ENCODE measurements at regions not wholly inside any gene's neighbourhood (a gene's known extent, or its start where the extent isn't known, plus 50 kb on each side); places are given as distances from the start of the nearest gene placed in this dataset.
"Not testable (repeated sequence)": the region's sequence is repeated elsewhere in the genome, so short reads cannot be mapped to it uniquely, and the experiment has no call there.

- no peak for DNase-seq (ENCODE audit: extremely low read depth in 1 of 11, low read depth in 9 of 11, low spot score in 4 of 11)
Measured at GRCh38 chr9:17083258-17083657, 51.6 kb upstream of the CNTLN start.

- peak in 5 of 11 donors; percentile 16 to 43 (median 33) for DNase-seq (ENCODE audit: extremely low read depth in 1 of 11, low read depth in 9 of 11, low spot score in 4 of 11)
Measured at GRCh38 chr9:17082343-17083064, 52.3 kb upstream of the CNTLN start.

- no peak for DNase-seq (ENCODE audit: extremely low read depth in 1 of 11, low read depth in 9 of 11, low spot score in 4 of 11)
Measured at GRCh38 chr9:17081814-17082213, 53.0 kb upstream of the CNTLN start.

- DNase-seq (ENCODE audit: extremely low read depth in 1 of 11, low read depth in 9 of 11, low spot score in 4 of 11): no peak
Measured at GRCh38 chr9:17081351-17081750, 53.5 kb upstream of the CNTLN start.

- peak in 6 of 11 donors; percentile 23 to 44 (median 38) for DNase-seq (ENCODE audit: extremely low read depth in 1 of 11, low read depth in 9 of 11, low spot score in 4 of 11)
Measured at GRCh38 chr9:17075758-17076485, 58.9 kb upstream of the CNTLN start.

- no peak for DNase-seq (ENCODE audit: extremely low read depth in 1 of 11, low read depth in 9 of 11, low spot score in 4 of 11)
Measured at GRCh38 chr9:17075146-17075757, 59.6 kb upstream of the CNTLN start.

- not testable (repeated sequence) for DNase-seq (ENCODE audit: extremely low read depth in 1 of 11, low read depth in 9 of 11, low spot score in 4 of 11)
Measured at GRCh38 chr9:17072563-17072962, 62.3 kb upstream of the CNTLN start.

GRCh38 chr9:17068671-17069070 is 66.2 kb upstream of the CNTLN start:
- DNase-seq (ENCODE audit: extremely low read depth in 1 of 11, low read depth in 9 of 11, low spot score in 4 of 11): no peak

- DNase-seq (ENCODE audit: extremely low read depth in 1 of 11, low read depth in 9 of 11, low spot score in 4 of 11): no peak
Measured at GRCh38 chr9:17065062-17065461, 69.8 kb upstream of the CNTLN start.

- no peak for DNase-seq (ENCODE audit: extremely low read depth in 1 of 11, low read depth in 9 of 11, low spot score in 4 of 11)
Measured at GRCh38 chr9:17064558-17064957, 70.3 kb upstream of the CNTLN start.

GRCh38 chr9:17063535-17064135 is 71.2 kb upstream of the CNTLN start:
- peak in 4 of 11 donors; percentile 15 to 36 (median 28) for DNase-seq (ENCODE audit: extremely low read depth in 1 of 11, low read depth in 9 of 11, low spot score in 4 of 11)

- DNase-seq (ENCODE audit: extremely low read depth in 1 of 11, low read depth in 9 of 11, low spot score in 4 of 11): no peak
Measured at GRCh38 chr9:17062497-17062896, 72.3 kb upstream of the CNTLN start.

GRCh38 chr9:17060450-17060849 is 74.4 kb upstream of the CNTLN start:
- DNase-seq (ENCODE audit: extremely low read depth in 1 of 11, low read depth in 9 of 11, low spot score in 4 of 11): no peak

GRCh38 chr9:17059465-17059864 is 75.4 kb upstream of the CNTLN start:
- DNase-seq (ENCODE audit: extremely low read depth in 1 of 11, low read depth in 9 of 11, low spot score in 4 of 11): no peak

- DNase-seq (ENCODE audit: extremely low read depth in 1 of 11, low read depth in 9 of 11, low spot score in 4 of 11): no peak
Measured at GRCh38 chr9:17057729-17058128, 77.1 kb upstream of the CNTLN start.

GRCh38 chr9:17052626-17053025 is 82.2 kb upstream of the CNTLN start:
- DNase-seq (ENCODE audit: extremely low read depth in 1 of 11, low read depth in 9 of 11, low spot score in 4 of 11): no peak

- DNase-seq (ENCODE audit: extremely low read depth in 1 of 11, low read depth in 9 of 11, low spot score in 4 of 11): no peak
Measured at GRCh38 chr9:17045381-17045940, 89.4 kb upstream of the CNTLN start.

- DNase-seq (ENCODE audit: extremely low read depth in 1 of 11, low read depth in 9 of 11, low spot score in 4 of 11): no peak
Measured at GRCh38 chr9:17031546-17031945, 103.3 kb upstream of the CNTLN start.

- no peak for DNase-seq (ENCODE audit: extremely low read depth in 1 of 11, low read depth in 9 of 11, low spot score in 4 of 11)
Measured at GRCh38 chr9:17025281-17025680, 109.6 kb upstream of the CNTLN start.

GRCh38 chr9:17024129-17024528 is 110.7 kb upstream of the CNTLN start:
- no peak for DNase-seq (ENCODE audit: extremely low read depth in 1 of 11, low read depth in 9 of 11, low spot score in 4 of 11)

Data from renal cortex interstitium (tissue), 11 donors.